Liver (tissue), 3 donors: ENCODE measurements at regions not wholly inside any gene's neighbourhood (a gene's known extent, or its start where the extent isn't known, plus 50 kb on each side); places are given as distances from the start of the nearest gene placed in this dataset.

Source experiments
- EGR1 ChIP-seq, 2 donors: IDR thresholded peaks; 2 replicates each; pipeline ENCODE4 v1.6.1; 2016 to 2018; ENCODE audit warnings: antibody characterized with exemption in 2 of 2, low read depth in 2 of 2
- JUND ChIP-seq, 2 donors: IDR thresholded peaks; 2 replicates each; pipeline ENCODE4 v1.6.1; 2016; ENCODE audit warnings: antibody characterized with exemption in 2 of 2
- TAF1 ChIP-seq: conservative IDR thresholded peaks from 2 replicates; pipeline ENCODE4 v1.6.1; 2016; ENCODE audit warnings: antibody characterized with exemption, mild to moderate bottlenecking
- TF ChIP-seq, protein P1 (sequence below): IDR thresholded peaks from 2 replicates; pipeline ENCODE4 v1.6.1; 2016; ENCODE audit warnings: antibody characterized with exemption
- TF ChIP-seq, protein P2 (sequence below): IDR thresholded peaks from 2 replicates; pipeline ENCODE4 v1.6.1; 2016; ENCODE audit warnings: antibody characterized with exemption
- TF ChIP-seq, protein P3 (sequence below): fragments of 150-350 bp; IDR thresholded peaks from 2 replicates; pipeline ENCODE4 v1.5.1; 2017; ENCODE audit warnings: improper control_type of control experiment, low read depth, low read length; ENCODE audit not compliant: missing input control
- TF ChIP-seq, protein P4 (sequence below): IDR thresholded peaks from 2 replicates; pipeline ENCODE4 v1.6.1; 2016; ENCODE audit warnings: antibody characterized with exemption, mild to moderate bottlenecking
- donor health status: healthy.
- donor health status: healthy.

DNA sequence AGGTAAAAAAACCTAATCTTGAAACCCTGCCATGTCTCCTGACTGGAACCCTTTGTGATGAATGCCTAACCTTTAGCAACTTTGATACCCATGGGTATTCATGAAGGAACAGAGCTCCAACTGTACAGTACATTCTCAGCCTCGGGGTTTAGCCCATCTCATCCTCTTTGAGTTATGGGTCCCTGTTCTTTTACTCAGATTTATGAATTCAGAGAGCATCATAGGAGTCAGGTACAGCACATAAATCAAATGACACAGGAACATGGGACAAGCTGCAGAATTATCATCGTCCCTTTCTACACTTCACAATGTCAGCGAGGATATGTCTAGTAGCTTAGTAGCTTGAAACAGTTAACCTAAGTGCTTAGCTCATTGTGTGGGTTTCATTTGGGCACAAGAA lies 527.4 kb downstream of the NOVA1 start:
- TF ChIP-seq, protein P1, sequence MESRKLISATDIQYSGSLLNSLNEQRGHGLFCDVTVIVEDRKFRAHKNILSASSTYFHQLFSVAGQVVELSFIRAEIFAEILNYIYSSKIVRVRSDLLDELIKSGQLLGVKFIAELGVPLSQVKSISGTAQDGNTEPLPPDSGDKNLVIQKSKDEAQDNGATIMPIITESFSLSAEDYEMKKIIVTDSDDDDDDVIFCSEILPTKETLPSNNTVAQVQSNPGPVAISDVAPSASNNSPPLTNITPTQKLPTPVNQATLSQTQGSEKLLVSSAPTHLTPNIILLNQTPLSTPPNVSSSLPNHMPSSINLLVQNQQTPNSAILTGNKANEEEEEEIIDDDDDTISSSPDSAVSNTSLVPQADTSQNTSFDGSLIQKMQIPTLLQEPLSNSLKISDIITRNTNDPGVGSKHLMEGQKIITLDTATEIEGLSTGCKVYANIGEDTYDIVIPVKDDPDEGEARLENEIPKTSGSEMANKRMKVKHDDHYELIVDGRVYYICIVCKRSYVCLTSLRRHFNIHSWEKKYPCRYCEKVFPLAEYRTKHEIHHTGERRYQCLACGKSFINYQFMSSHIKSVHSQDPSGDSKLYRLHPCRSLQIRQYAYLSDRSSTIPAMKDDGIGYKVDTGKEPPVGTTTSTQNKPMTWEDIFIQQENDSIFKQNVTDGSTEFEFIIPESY = no peak
- TF ChIP-seq, protein P2, sequence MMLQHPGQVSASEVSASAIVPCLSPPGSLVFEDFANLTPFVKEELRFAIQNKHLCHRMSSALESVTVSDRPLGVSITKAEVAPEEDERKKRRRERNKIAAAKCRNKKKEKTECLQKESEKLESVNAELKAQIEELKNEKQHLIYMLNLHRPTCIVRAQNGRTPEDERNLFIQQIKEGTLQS = no peak
- TF ChIP-seq, protein P3, sequence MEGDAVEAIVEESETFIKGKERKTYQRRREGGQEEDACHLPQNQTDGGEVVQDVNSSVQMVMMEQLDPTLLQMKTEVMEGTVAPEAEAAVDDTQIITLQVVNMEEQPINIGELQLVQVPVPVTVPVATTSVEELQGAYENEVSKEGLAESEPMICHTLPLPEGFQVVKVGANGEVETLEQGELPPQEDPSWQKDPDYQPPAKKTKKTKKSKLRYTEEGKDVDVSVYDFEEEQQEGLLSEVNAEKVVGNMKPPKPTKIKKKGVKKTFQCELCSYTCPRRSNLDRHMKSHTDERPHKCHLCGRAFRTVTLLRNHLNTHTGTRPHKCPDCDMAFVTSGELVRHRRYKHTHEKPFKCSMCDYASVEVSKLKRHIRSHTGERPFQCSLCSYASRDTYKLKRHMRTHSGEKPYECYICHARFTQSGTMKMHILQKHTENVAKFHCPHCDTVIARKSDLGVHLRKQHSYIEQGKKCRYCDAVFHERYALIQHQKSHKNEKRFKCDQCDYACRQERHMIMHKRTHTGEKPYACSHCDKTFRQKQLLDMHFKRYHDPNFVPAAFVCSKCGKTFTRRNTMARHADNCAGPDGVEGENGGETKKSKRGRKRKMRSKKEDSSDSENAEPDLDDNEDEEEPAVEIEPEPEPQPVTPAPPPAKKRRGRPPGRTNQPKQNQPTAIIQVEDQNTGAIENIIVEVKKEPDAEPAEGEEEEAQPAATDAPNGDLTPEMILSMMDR = no peak
- TF ChIP-seq, protein P4, sequence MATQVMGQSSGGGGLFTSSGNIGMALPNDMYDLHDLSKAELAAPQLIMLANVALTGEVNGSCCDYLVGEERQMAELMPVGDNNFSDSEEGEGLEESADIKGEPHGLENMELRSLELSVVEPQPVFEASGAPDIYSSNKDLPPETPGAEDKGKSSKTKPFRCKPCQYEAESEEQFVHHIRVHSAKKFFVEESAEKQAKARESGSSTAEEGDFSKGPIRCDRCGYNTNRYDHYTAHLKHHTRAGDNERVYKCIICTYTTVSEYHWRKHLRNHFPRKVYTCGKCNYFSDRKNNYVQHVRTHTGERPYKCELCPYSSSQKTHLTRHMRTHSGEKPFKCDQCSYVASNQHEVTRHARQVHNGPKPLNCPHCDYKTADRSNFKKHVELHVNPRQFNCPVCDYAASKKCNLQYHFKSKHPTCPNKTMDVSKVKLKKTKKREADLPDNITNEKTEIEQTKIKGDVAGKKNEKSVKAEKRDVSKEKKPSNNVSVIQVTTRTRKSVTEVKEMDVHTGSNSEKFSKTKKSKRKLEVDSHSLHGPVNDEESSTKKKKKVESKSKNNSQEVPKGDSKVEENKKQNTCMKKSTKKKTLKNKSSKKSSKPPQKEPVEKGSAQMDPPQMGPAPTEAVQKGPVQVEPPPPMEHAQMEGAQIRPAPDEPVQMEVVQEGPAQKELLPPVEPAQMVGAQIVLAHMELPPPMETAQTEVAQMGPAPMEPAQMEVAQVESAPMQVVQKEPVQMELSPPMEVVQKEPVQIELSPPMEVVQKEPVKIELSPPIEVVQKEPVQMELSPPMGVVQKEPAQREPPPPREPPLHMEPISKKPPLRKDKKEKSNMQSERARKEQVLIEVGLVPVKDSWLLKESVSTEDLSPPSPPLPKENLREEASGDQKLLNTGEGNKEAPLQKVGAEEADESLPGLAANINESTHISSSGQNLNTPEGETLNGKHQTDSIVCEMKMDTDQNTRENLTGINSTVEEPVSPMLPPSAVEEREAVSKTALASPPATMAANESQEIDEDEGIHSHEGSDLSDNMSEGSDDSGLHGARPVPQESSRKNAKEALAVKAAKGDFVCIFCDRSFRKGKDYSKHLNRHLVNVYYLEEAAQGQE = no peak
- TF ChIP-seq EGR1 (IDR thresholded peaks at IDR 0.05; ENCODE audit: low read depth in 2 of 2) (no peak), TAF1 (no peak), JUND (IDR thresholded peaks at IDR 0.05) (no peak)
